ENCODE measurements at regions not wholly inside any gene's neighbourhood (a gene's known extent, or its start where the extent isn't known, plus 50 kb on each side); places are given as distances from the start of the nearest gene placed in this dataset.
"Not testable (repeated sequence)": the region's sequence is repeated elsewhere in the genome, so short reads cannot be mapped to it uniquely, and the experiment has no call there.

DNA sequence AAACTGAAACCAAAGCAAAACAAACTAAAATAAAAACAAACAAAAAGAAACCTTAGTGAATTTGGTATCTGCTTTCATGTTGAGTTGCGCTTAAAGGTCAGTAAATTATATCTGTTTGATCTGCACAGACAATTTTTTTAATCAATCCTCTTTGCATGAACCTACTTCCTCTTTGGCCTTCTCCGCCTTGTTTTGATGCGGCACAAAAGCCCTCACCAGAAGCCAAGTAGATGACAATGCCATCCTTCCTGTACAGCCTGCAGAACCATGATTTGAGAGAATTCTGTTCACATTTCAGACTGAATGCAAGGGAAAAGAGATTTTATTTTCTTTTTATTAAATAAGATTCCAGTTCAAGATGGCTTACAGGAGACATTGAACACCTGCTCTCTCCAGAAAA lies 473.6 kb upstream of the FTMT start:
- no peak for DNase-seq

GRCh38 chr5:121378559-121379359 lies 472.9 kb upstream of the FTMT start:
- DNase-seq: no peak

DNA sequence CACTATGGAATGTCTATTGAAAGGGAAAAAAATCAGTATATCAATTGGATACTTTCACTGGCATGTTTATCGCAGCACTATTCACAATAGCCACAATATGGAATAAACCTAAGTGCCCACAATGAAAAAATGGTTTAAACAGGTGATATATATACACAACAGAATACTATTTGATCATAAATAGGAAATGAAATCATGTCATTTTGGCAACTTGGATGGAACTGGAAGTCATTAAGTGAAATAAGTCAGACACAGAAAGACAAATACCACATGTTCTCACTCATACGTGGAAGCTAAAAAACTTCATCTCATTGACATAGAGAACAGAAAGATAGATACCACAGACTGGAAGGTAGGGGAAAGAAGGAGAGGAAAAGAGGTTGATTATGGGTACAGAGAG lies 471.6 kb upstream of the FTMT start:
- DNase-seq: no peak

- DNase-seq: no peak
Observed at GRCh38 chr5:121384359-121384758, 467.3 kb upstream of the FTMT start.

DNA sequence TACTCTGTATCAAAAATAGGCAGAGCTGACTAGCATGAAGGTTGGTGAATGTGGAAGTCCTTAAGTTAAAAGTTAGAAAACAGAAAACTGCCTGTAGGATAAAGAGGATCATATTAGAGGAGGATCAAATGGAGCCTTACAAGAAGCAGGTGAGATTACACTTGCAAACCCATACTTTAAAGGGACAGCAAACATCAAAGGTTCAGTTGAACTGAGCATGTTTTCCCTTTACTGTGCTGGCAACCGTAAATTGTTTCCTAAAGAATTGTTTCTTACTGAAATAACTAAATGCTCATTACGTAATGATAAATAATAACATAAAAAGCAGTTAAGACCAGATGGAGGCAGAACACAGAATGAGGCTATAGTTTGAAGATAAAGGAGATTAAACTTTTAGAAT lies 465.3 kb upstream of the FTMT start:
- DNase-seq: no peak

DNA sequence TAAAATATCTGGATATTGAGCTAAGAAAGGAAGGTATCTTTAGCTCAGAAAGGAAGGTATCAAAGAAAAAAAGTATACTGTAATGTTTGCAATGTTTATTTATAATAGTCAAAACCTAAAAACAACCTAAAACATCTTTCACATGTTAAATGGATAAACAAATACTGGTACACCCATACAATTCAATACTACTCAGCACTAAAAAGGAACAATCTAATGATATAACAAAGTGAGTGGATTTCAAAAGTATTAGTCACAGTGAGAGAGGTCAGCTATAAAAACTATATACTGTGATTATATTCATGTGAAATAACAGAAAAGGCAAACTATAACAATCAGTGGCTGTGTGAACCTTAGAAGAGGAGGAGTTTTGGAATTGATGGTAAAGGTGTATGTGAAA lies 455.0 kb upstream of the FTMT start:
- no peak for DNase-seq

DNA sequence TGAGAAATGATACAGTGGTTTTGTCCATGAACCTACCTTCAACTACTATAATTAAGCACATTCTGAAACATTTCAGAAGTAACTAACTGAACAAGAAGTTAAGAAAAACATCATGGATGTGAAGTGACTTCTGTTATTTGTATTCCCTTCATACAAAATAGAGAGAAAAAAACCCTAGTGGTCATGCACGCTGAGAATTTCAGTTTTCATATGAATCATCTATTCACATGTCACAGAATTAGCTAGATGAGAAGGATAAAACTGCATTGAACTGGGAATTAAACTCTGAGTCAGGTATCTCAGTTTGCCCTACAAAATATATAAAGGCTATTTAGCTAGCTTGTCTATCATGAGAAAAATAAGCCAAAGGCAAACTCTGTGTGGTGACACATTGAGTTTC lies 451.8 kb upstream of the FTMT start:
- DNase-seq: no peak

DNA sequence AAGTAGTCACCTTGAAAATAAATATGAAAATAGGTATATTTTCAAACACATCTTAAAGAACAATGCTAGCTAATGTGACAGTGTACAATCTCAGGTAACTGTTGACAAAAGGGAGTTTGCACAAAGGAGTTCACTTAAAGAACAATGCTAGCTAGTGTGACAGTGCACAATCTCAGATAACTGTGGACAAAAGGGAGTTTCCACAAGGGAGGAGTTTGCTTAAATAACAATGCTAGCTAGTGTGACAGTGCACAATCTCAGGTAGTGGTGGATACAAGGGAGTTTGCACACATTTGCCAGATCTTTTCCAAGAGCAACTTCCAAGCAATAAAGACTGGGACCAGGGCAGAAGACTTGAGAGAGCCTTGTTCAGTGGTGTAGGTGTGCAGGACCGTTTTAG lies 442.9 kb upstream of the FTMT start:
- DNase-seq: no peak

- no peak for DNase-seq
Observed at GRCh38 chr5:121415270-121415669, 436.4 kb upstream of the FTMT start.

DNA sequence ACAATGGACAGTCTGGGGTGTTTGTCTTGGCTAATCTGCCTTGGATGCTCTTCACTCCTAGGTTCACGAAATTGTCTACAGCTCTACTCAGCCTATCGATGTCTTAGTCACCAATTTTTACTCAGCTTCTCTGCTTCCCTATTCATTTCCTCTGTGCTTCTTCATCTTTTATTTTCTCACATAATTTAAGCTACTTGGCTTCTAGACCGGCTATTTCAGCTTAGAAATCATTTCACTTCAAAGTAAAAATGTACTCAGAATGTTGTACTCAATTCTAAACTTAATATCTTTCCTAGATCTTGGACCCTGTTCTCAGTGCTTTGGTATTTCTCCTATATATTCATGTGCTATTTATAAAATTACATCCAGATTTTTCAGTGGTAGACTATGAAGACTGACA lies 430.0 kb upstream of the FTMT start:
- no peak for DNase-seq

DNA sequence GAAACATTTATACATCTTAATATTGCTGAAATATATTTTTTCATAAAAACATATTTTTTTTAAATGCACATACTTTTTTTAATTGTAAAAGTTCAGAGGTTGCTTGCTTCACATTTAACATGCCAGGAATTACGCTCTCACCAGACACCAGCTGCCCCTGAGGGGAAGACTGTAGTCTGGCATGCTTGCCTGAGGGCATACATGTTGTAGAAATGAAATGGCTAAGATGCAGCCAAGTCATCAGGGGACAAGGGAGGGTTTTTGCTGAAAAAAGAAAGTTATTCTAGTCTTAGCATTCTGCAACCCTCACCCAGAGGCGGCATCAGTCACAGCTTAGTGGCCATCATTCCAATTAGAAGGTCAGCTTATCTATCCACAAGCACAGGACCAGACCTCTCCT lies 426.7 kb upstream of the FTMT start:
- no peak for DNase-seq

DNA sequence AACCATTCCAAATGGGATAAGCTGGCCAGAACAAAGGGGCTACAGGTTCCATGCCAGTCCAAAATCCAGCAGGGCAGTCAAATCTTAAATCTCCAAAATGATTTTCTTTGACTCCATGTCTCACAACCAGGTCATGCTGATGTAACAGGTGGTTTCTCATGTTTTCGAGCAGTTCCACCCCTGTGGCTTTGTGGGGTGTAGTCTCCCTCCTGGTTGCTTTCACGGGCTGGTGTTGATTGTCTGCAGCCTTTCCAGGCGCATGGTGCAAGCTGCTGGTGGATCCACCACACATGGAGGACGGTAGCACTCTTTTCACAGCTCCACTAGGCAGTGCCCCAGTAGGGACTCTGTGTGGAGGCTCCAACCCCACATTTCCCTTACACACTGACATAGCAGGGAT lies 425.5 kb upstream of the FTMT start:
- DNase-seq: no peak

GRCh38 chr5:121429761-121430160 lies 421.9 kb upstream of the FTMT start:
- DNase-seq: no peak

DNA sequence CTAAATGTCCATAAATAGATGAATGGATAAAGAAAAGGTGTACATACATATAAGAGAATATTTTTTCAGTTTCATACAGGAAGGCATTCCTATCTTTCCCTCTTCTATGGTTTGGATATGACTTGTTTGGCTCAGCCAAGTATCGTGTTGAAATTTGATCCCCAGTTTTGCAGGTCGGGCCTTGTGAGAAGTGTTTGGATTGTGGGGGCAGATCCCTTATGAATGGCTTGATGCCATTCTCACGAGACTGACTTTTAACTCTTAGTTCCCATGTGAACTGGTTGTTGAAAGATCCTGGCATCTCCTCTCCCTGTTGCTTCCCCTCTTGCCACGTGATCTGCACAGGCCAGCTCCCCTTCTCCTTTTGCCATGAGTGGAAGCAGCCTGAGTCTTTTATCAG lies 421.1 kb upstream of the FTMT start:
- no peak for DNase-seq

GRCh38 chr5:121445511-121445910 lies 406.2 kb upstream of the FTMT start:
- DNase-seq: no peak

DNA sequence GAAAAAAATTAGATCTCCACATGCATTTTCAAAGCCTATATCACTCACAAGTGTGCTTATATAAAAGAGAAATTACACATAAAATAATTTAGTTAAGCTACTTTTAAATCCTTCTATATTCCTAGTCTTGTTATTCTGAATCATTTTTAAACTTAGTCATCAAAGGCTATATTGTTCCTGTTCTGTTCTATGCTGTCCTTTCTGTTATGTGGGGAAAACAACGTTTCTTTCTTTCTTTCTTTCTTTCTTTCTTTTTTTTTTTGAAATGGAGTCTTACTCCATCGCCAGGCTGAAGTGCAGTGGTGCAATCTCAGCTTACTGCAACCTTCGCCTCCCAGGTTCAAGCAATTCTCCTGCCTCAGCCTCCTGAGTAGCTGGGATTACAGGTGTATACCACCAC lies 389.2 kb upstream of the FTMT start:
- DNase-seq: no peak

DNA sequence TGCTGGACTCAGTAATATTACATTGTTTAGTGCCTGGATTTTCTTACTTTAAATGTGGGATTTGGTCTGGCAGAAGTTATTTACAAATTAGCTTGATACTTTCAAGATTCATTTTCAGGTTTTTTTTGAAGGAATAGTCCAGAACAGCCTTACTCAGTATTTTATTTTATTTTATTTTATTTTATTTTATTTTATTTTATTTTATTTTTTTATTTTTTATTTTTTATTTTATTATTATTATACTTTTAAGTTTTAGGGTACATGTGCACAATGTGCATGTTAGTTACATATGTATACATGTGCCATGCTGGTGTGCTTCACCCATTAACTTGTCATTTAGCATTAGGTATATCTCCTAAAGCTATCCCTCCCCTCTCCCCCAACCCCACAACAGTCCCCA lies 380.5 kb upstream of the FTMT start:
- DNase-seq: not testable (repeated sequence)

- no peak for DNase-seq
Observed at GRCh38 chr5:121478636-121479035, 373.0 kb upstream of the FTMT start.

DNA sequence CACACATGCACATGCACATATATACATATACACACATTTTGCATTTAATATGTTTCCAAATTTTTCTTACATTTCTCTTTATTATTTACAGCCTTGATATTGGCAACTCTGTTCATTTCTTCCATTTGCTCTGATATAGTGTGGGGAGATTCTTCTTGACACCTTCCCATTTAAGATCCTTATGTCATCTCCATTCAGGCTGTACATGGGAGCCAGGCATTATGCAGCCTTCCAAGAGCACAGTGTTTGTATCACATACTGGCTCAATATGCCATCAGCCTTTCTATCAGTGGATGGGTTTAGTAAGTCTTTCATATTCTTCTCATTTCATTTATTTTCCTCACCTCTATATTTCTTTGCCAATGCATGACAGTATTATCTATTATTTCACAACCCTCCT lies 372.3 kb upstream of the FTMT start:
- DNase-seq: no peak

GRCh38 chr5:121485281-121485680 lies 366.4 kb upstream of the FTMT start:
- no peak for DNase-seq

- not testable (repeated sequence) for DNase-seq
Observed at GRCh38 chr5:121485999-121486398, 365.7 kb upstream of the FTMT start.

DNA sequence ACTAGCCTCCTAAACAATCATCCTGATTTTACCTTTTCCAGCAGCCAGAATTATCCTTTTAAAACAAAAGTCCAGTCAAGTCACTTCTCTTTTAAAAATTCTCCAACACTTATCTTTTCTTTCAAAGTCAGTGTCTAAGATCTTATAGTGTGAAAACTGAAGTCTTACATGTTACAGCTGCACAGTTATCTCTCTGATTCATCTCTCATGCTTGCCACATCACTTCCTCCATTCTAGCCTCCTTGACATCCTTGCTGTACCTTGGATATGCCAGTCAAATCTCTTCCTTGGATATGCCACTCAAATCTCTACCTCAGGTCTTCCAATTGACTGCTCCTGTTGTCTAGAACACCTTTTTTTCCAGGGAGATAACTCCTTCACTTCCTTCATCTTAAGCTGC lies 361.7 kb upstream of the FTMT start:
- no peak for DNase-seq

DNA sequence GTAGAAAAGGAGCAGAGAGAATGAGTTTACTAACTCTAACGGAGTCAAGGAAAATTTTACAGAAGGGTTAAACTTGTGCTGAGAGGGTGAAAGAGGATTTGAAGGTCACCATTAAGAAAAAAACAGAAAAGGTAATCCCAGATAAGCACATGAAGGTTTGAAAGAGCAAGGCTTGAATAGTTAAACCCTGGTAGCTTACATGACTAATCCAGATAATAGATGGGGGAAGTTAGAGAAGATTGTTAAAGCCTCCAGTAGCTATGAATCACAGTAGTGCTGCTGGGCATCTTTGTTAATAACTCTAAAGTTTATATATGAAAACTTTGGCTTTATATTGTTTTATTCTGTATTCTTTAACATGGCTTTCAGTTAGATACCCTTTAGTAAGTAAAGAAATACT lies 354.5 kb upstream of the FTMT start:
- no peak for DNase-seq

DNA sequence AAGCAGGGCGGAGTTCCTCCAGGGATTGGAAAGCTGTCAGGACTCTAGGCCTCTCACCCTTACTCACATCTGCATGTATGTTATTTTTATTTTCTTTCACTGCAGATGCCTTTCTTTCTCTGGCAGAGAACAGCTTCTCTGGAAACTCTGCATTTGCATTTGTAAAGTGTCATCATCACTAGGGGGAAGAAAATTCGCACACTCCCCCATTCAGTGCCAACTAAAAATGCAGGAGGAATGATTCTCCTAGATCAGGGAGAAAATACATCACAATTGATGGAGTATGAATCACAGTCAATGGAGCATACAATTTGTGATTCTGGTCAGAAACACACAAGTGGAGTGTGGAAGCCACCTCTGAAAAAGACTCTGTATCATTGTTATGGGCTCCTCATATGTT lies 351.4 kb upstream of the FTMT start:
- DNase-seq: no peak

- peak; percentile 30 for DNase-seq
Observed at GRCh38 chr5:121503111-121503840, 348.4 kb upstream of the FTMT start.

Measured in suppressor macrophage treated with lipopolysaccharide for 4 hours (primary cell).